Panc1 (cell line): ENCODE measurements at regions not wholly inside any gene's neighbourhood (a gene's known extent, or its start where the extent isn't known, plus 50 kb on each side); places are given as distances from the start of the nearest gene placed in this dataset.

Experiments used
- ATAC-seq: fragments of 200-7000 bp; cut with Tn5 transposase; 2 replicates; pipeline ENCODE4 v1.9.1; 2020; ENCODE audit warnings: mild to moderate bottlenecking, moderate library complexity
- BruUV-seq: library from RNA; stranded (reverse); fragments of 400-500 nt; replicated peaks from 2 replicates; lab custom pipeline; 2021; lab: Mats Ljungman, UMichigan
- CTCF ChIA-PET: fragments of 300-600 bp; sonication (Branson Sonifier 250); formaldehyde crosslinking; loops from one replicate; lab custom pipeline; 2022; ENCODE audit warnings: antibody characterized with exemption; lab: Charles Lee
- POLR2A ChIA-PET: fragments of 300-600 bp; sonication (Branson Sonifier 250); formaldehyde crosslinking; loops from one replicate; lab custom pipeline; 2022; ENCODE audit warnings: antibody characterized with exemption; lab: Charles Lee
- DNase-seq: peaks from one replicate; pipeline ENCODE4 v3.0.0-alpha.2; 2010; ENCODE audit warnings: low read depth, low spot score
- H3K27ac ChIP-seq: 2 replicates; pipeline ENCODE4 v1.5.1; 2011; ENCODE audit warnings: mild to moderate bottlenecking, low read length, inconsistent platforms
- H3K27me3 ChIP-seq: fragments of 200-500 bp; sonication (Bioruptor generic); 2 replicates; pipeline ENCODE4 v1.6.0; 2014; ENCODE audit warnings: low read length, inconsistent platforms; ENCODE audit not compliant: control insufficient read depth, insufficient read depth
- H3K36me3 ChIP-seq: fragments of 200-500 bp; sonication (Bioruptor generic); 2 replicates; pipeline ENCODE4 v1.5.1; 2014; ENCODE audit warnings: inconsistent platforms, mild to moderate bottlenecking, low read length, moderate library complexity; ENCODE audit not compliant: control insufficient read depth, insufficient read depth
- H3K4me1 ChIP-seq: 2 replicates; pipeline ENCODE4 v1.5.1; 2011; ENCODE audit warnings: inconsistent platforms, mild to moderate bottlenecking, low read length, moderate library complexity; ENCODE audit not compliant: control insufficient read depth, insufficient read depth
- H3K4me3 ChIP-seq, 2 experiments: 2 replicates each; pipeline ENCODE4 v1.5.1; 2011 to 2012; ENCODE audit warnings: low read depth in 2 of 2, low read length in 2 of 2, mild to moderate bottlenecking in 2 of 2, inconsistent platforms in 1 of 2, moderate library complexity in 1 of 2
- H3K9me3 ChIP-seq: fragments of 200-500 bp; sonication (Bioruptor generic); 2 replicates; pipeline ENCODE4 v1.5.1; 2014; ENCODE audit warnings: low read depth, mild to moderate bottlenecking, inconsistent platforms, low read length, moderate library complexity; ENCODE audit not compliant: control insufficient read depth, insufficient read depth
- CTCF ChIP-seq: fragments of 450-650 bp; IDR thresholded peaks from 2 replicates; pipeline ENCODE4 v1.5.1; 2017; ENCODE audit warnings: mild to moderate bottlenecking
- POLR2AphosphoS5 ChIP-seq: IDR thresholded peaks from 2 replicates; pipeline ENCODE4 v1.6.1; 2012; ENCODE audit warnings: mild to moderate bottlenecking, low read depth, low read length, moderate library complexity
- REST ChIP-seq, 2 experiments: IDR thresholded peaks; 2 replicates each; pipeline ENCODE4 v1.6.1; 2011 to 2012; ENCODE audit warnings: low read depth in 2 of 2, control low read depth in 1 of 2, low read length in 1 of 2, mild to moderate bottlenecking in 1 of 2, moderate library complexity in 1 of 2; ENCODE audit not compliant: insufficient read depth in 1 of 2
- SIN3A ChIP-seq: IDR thresholded peaks from 2 replicates; pipeline ENCODE4 v1.6.1; 2012; ENCODE audit warnings: low read depth, mild to moderate bottlenecking, low read length, moderate library complexity, borderline replicate concordance; ENCODE audit not compliant: insufficient read depth
- TCF7L2 ChIP-seq: IDR thresholded peaks from 2 replicates; pipeline ENCODE4 v1.6.1; 2011; ENCODE audit warnings: mild to moderate bottlenecking, low read depth, low read length, inconsistent platforms
- in situ Hi-C: cut with HindIII; loops from 2 replicates; pipeline ENCODE4 v1.10.0; 2016; ENCODE audit warnings: low sequenced_read_pairs, low pct_unique_long_range_greater_than_20kb
- intact Hi-C: fragments of 100-400 bp; cut with micrococcal nuclease; formaldehyde crosslinking; loops from one replicate; pipeline ENCODE4 v1.10.0; 2022; ENCODE audit not compliant: unreplicated experiment

GRCh38 chr15:96410175-96411055 lies 79.9 kb downstream of the NR2F2 start:
- POLR2A ChIA-PET: no interaction called here
- Histone ChIP-seq H3K4me3 (no peak overlapping the region), H3K27ac (no peak overlapping the region), H3K36me3 (no peaks in the 10 kb centered on the region), H3K4me1 (0 out of 2 replicates have a peak, but pooled peaks cover 3% of the 10 kb centered on the region), H3K9me3 (no peaks in the 10 kb centered on the region), H3K27me3 (peaks cover 39% of the 10 kb centered on the region)
- CTCF ChIA-PET: no interaction called here
- BruUV-seq: no TSS peak
- TF ChIP-seq CTCF (no peak), POLR2AphosphoS5 (no peak), SIN3A (no peak), TCF7L2 (no peak), REST (IDR thresholded peaks at IDR 0.05; ENCODE audit: insufficient read depth in 1 of 2, low read depth in 2 of 2, low read length in 1 of 2) (no peak)
- ATAC-seq (peak; percentile 41; the same call in 1 of the 2 replicates), DNase-seq (no peak)
- in situ Hi-C loops (no loop called here), intact Hi-C loops (no loop called here)

- no TSS peak for BruUV-seq
- H3K4me1 ChIP-seq: 0 out of 2 replicates have a peak, but pooled peaks cover 3% of the 10 kb centered on the region
- peaks cover 39% of the 10 kb centered on the region for H3K27me3 ChIP-seq
- no peak for DNase-seq
- H3K4me3 ChIP-seq: no peak overlapping the region
- H3K27ac ChIP-seq: no peak overlapping the region
- in situ Hi-C loops (no loop called here), intact Hi-C loops (no loop called here)
- CTCF ChIA-PET: no interaction called here
- TF ChIP-seq SIN3A: no peak
- TF ChIP-seq POLR2AphosphoS5: no peak
- no peak for TF ChIP-seq TCF7L2
- no peak for TF ChIP-seq CTCF
- TF ChIP-seq REST (IDR thresholded peaks at IDR 0.05; ENCODE audit: insufficient read depth in 1 of 2, low read depth in 2 of 2, low read length in 1 of 2): no peak
- ATAC-seq: no peak
- no peaks in the 10 kb centered on the region for H3K36me3 ChIP-seq
- no peaks in the 10 kb centered on the region for H3K9me3 ChIP-seq
- POLR2A ChIA-PET: no interaction called here
Observed at GRCh38 chr15:96411056-96412031, 80.8 kb downstream of the NR2F2 start.
